K562 (cell line): ENCODE measurements at regions not wholly inside any gene's neighbourhood (a gene's known extent, or its start where the extent isn't known, plus 50 kb on each side); places are given as distances from the start of the nearest gene placed in this dataset.

Source experiments
- ATAC-seq: fragments of 200-7000 bp; cut with Tn5 transposase; 3 replicates; pipeline ENCODE4 v1.9.1; 2020; ENCODE audit warnings: moderate library complexity
- BruUV-seq: library from RNA; stranded (reverse); fragments of 400-500 nt; replicated peaks from 2 replicates; lab custom pipeline; 2021; lab: Mats Ljungman, UMichigan
- CTCF ChIA-PET: fragments of 300-600 bp; formaldehyde crosslinking; extraction: SDS; loops from one replicate; lab custom pipeline; 2021; ENCODE audit warnings: low intra/inter-chr PET ratio; lab: Yijun Ruan, JAX
- POLR2A ChIA-PET: fragments of 300-600, 350-650 bp; sonication (Branson Sonifier 250); formaldehyde crosslinking; extraction: SDS; loops from one replicate; lab custom pipeline; 2021; ENCODE audit warnings: antibody characterized with exemption, inconsistent platforms; lab: Yijun Ruan, JAX
- DNase-seq, 4 experiments: peaks; one replicate each; pipeline versions ENCODE4 v3.0.0 to v3.0.0-alpha.2; 2011 to 2018; ENCODE audit warnings: low spot score in 3 of 4, mixed read lengths in 3 of 4; ENCODE audit errors: extremely low read depth in 1 of 4
- FAIRE-seq: peaks from 2 replicates; lab custom pipeline; 2011; peaks lifted over from hg19 to GRCh38; lab: Jason Lieb, UNC
- H2AFZ ChIP-seq: 2 replicates; pipeline ENCODE4 v1.6.0; 2011; ENCODE audit warnings: low read depth, low read length, control low read depth, inconsistent platforms
- H3K27ac ChIP-seq: fragments of 200-600 bp; 3 replicates; pipeline ENCODE4 v1.8.0; 2011; ENCODE audit warnings: low read depth, mild to moderate bottlenecking, control low read depth, inconsistent platforms, low read length, moderate library complexity, mixed read lengths; ENCODE audit errors: extremely low read depth
- H3K27me3 ChIP-seq, 2 experiments: fragments of 300-600 bp in 1 of 2; 2 replicates in 1 of 2; 3 replicates in 1 of 2; pipeline versions ENCODE4 v1.6.0 to v1.8.0; 2011; ENCODE audit warnings: inconsistent platforms in 2 of 2, low read length in 2 of 2, mild to moderate bottlenecking in 1 of 2, mixed read lengths in 1 of 2, moderate library complexity in 1 of 2; ENCODE audit not compliant: control insufficient read depth in 2 of 2, insufficient read depth in 2 of 2
- H3K36me3 ChIP-seq: fragments of 300-600 bp; 3 replicates; pipeline ENCODE4 v1.8.0; 2011; ENCODE audit warnings: mild to moderate bottlenecking, low read length, inconsistent platforms; ENCODE audit not compliant: control insufficient read depth, insufficient read depth
- H3K4me1 ChIP-seq, 2 experiments: fragments of 200-600 bp in 1 of 2; replicated peaks in 1 of 2; 2 replicates in 1 of 2; 3 replicates in 1 of 2; pipeline versions ENCODE4 v1.5.1 to v1.8.0; 2011; ENCODE audit warnings: inconsistent platforms in 2 of 2, low read length in 2 of 2, mild to moderate bottlenecking in 1 of 2, mixed read lengths in 1 of 2, moderate library complexity in 1 of 2; ENCODE audit not compliant: control insufficient read depth in 2 of 2, insufficient read depth in 2 of 2
- H3K4me2 ChIP-seq: 2 replicates; pipeline ENCODE4 v1.6.1; 2011; ENCODE audit warnings: low read length, control low read depth, inconsistent platforms, mixed read lengths; ENCODE audit not compliant: insufficient read depth
- H3K4me3 ChIP-seq: fragments of 200-600 bp; sonication (generic), shearing (Covaris generic); 2 replicates; pipeline ENCODE4 v1.5.1; 2016; ENCODE audit warnings: control low read depth, inconsistent platforms
- H3K79me2 ChIP-seq: fragments of 200-600 bp; 3 replicates; pipeline ENCODE4 v1.8.0; 2011; ENCODE audit warnings: low read length, inconsistent platforms; ENCODE audit not compliant: control insufficient read depth, insufficient read depth
- H3K9ac ChIP-seq, 2 experiments: 2 replicates each; pipeline versions ENCODE4 v1.6.0 to v1.6.1; 2011; ENCODE audit warnings: low read depth in 2 of 2, low read length in 2 of 2, control low read depth in 1 of 2, inconsistent platforms in 1 of 2, mild to moderate bottlenecking in 1 of 2, mixed read lengths in 1 of 2; ENCODE audit not compliant: insufficient read depth in 1 of 2
- H3K9me1 ChIP-seq: one replicate; pipeline ENCODE4 v1.6.0; 2011; ENCODE audit warnings: inconsistent platforms, mild to moderate bottlenecking, low read length, moderate library complexity; ENCODE audit not compliant: control insufficient read depth, insufficient read depth
- H3K9me3 ChIP-seq: replicated peaks from 2 replicates; pipeline ENCODE4 v1.5.1; 2011; ENCODE audit warnings: low read depth, low read length, inconsistent platforms; ENCODE audit not compliant: control insufficient read depth, insufficient read depth
- H4K20me1 ChIP-seq: replicated peaks from 2 replicates; pipeline ENCODE4 v1.6.1; 2011; ENCODE audit warnings: low read length, inconsistent platforms, mixed read lengths; ENCODE audit not compliant: control insufficient read depth, insufficient read depth
- CBX1 ChIP-seq: sonication (generic); IDR thresholded peaks from 2 replicates; pipeline ENCODE4 v1.6.1; 2016; ENCODE audit warnings: antibody characterized with exemption, low read depth, mild to moderate bottlenecking
- CBX3 ChIP-seq, 2 experiments: IDR thresholded peaks; 1 replicate in 1 of 2; 2 replicates in 1 of 2; pipeline ENCODE4 v1.6.1; 2012; ENCODE audit warnings: inconsistent platforms in 2 of 2, low read length in 2 of 2, borderline replicate concordance in 1 of 2, control low read depth in 1 of 2
- FOSL1 ChIP-seq: fragments of 200-800 bp; sonication (Bioruptor generic); conservative IDR thresholded peaks from 2 replicates; pipeline ENCODE4 v1.6.1; 2016; ENCODE audit warnings: missing genetic modification characterization, missing compliant biosample characterization
- JUN ChIP-seq, 2 experiments: sonication (generic) in 1 of 2; formaldehyde crosslinking in 1 of 2; IDR thresholded peaks; 2 replicates each; pipeline versions ENCODE4 v1.6.1 to v1.8.0; 2012 to 2022; ENCODE audit warnings: borderline replicate concordance in 2 of 2, mild to moderate bottlenecking in 2 of 2, improper control_type of control experiment in 1 of 2, low read depth in 1 of 2, low read length in 1 of 2, missing genetic modification reagents in 1 of 2
- PHTF2 ChIP-seq: fragments of 250-450 bp; sonication (Bioruptor Pico); IDR thresholded peaks from 2 replicates; pipeline ENCODE4 v1.5.0; 2021; ENCODE audit warnings: mild to moderate bottlenecking
- SAP30 ChIP-seq: fragments of 200-600 bp; sonication (generic); IDR thresholded peaks from 2 replicates; pipeline ENCODE4 v1.6.1; 2012; ENCODE audit warnings: borderline replicate concordance, low read depth, mild to moderate bottlenecking, moderate library complexity, low read length, control low read depth, inconsistent platforms; ENCODE audit not compliant: insufficient read depth, poor library complexity, severe bottlenecking
- SMC3 ChIP-seq: conservative IDR thresholded peaks from 2 replicates; pipeline ENCODE4 v1.6.1; 2011; ENCODE audit warnings: low read depth, low read length, improper control_type of control experiment; ENCODE audit not compliant: insufficient read depth
- YBX1 ChIP-seq: fragments of 450-650 bp; IDR thresholded peaks from 2 replicates; pipeline ENCODE4 v1.7.1; 2016; ENCODE audit warnings: mild to moderate bottlenecking
- ZNF174 ChIP-seq: fragments of 250-450 bp; sonication (Bioruptor Pico); IDR thresholded peaks from 2 replicates; pipeline ENCODE4 v1.4.0; 2020; ENCODE audit warnings: mild to moderate bottlenecking
- ZNF197 ChIP-seq: fragments of 200-800 bp; sonication (Bioruptor generic); IDR thresholded peaks from 2 replicates; pipeline ENCODE4 v1.6.1; 2016; ENCODE audit warnings: low read depth, missing genetic modification characterization, missing compliant biosample characterization
- ZNF274 ChIP-seq: IDR thresholded peaks from 2 replicates; pipeline ENCODE4 v1.6.1; 2011; ENCODE audit warnings: low read depth, mild to moderate bottlenecking, low read length, moderate library complexity, borderline replicate concordance
- ZNF384 ChIP-seq: IDR thresholded peaks from 2 replicates; pipeline ENCODE4 v1.6.1; 2012; ENCODE audit warnings: low read depth, low read length, improper control_type of control experiment
- WGBS: fragments of 100-300 bp; shearing (Covaris generic); methylation state at CpG from one replicate; pipeline ENCODE4 v1.1.6; 2016; ENCODE audit warnings: low coverage, mixed read lengths; ENCODE audit not compliant: insufficient coverage; ENCODE audit errors: missing lambda C conversion rate; 5-methylcytosine and 5-hydroxymethylcytosine counted together
- in situ Hi-C: fragments of 300-500 bp; cut with MboI; formaldehyde crosslinking; loops from 4 replicates; pipeline ENCODE4 v1.15.0; 2018; ENCODE audit warnings: inconsistent platforms, mixed read lengths
- intact Hi-C: fragments of 100-400 bp; cut with micrococcal nuclease; formaldehyde crosslinking; loops from 2 replicates; pipeline ENCODE4 v1.14.2; 2022
- TF ChIP-seq, protein P1 (sequence below): fragments of 450-650 bp; IDR thresholded peaks from 2 replicates; pipeline ENCODE4 v1.6.1; 2014; ENCODE audit warnings: low read depth, mild to moderate bottlenecking, moderate library complexity, borderline replicate concordance
- TF ChIP-seq, protein P2 (sequence below), 2 experiments: fragments of 450-650 bp; formaldehyde crosslinking in 1 of 2; IDR thresholded peaks; 2 replicates each; pipeline versions ENCODE4 v1.4.0 to v1.6.1; 2014 to 2020; ENCODE audit warnings: mild to moderate bottlenecking in 2 of 2, borderline replicate concordance in 1 of 2, low read depth in 1 of 2

DNA sequence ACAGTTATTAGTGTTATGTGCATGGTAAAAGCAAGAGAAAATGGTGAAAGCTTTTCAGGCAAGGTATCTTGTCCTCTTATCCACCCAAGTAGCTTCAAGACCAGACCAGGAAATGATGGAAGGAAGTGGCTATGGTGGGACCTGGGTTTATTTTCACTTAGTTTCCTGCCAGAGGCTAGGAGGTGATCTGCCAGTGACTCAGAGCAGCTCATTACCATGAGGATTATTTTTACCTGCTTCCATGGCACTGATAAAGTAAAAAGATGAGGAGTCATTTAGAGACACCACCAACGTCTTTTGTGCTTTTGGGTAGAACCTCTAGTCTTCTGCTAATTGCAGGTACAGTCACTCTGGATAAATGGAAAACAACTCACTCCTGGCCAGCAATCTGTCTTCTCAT, 339.9 kb upstream of the KIRREL3 start:
- WGBS: 0% methylated on average over 1 of the region's 1 CpG
- no peak for DNase-seq
- no peaks in the 10 kb centered on the region for H3K27me3 ChIP-seq
- ChIA-PET POLR2A (no interaction called here), CTCF (no interaction called here)
- in situ Hi-C loops (no loop called here), intact Hi-C loops (no loop called here)
- H3K36me3 ChIP-seq: no peaks in the 10 kb centered on the region
- no peak overlapping the region for H3K4me2 ChIP-seq
- no peak overlapping the region for H2AFZ ChIP-seq
- BruUV-seq: no TSS peak
- no peaks in the 10 kb centered on the region for H4K20me1 ChIP-seq
- H3K4me1 ChIP-seq: no peaks in the 10 kb centered on the region
- FAIRE-seq: no peak
- H3K9me1 ChIP-seq: no peaks in the 10 kb centered on the region
- no peaks in the 10 kb centered on the region for H3K9me3 ChIP-seq
- H3K79me2 ChIP-seq: no peaks in the 10 kb centered on the region
- H3K4me3 ChIP-seq: no peak overlapping the region
- no peak overlapping the region for H3K9ac ChIP-seq
- H3K27ac ChIP-seq: no peak overlapping the region
- ATAC-seq: no peak
- TF ChIP-seq JUN (IDR thresholded peaks at IDR 0.05; ENCODE audit: borderline replicate concordance, low read depth, low read length): no peak
- TF ChIP-seq JUN (CRISPR knock-in tag; IDR thresholded peaks at IDR 0.05; ENCODE audit: borderline replicate concordance): no peak
- no peak for TF ChIP-seq SMC3
- no peak for TF ChIP-seq PHTF2 (CRISPR knock-in tag)
- TF ChIP-seq, protein P1, sequence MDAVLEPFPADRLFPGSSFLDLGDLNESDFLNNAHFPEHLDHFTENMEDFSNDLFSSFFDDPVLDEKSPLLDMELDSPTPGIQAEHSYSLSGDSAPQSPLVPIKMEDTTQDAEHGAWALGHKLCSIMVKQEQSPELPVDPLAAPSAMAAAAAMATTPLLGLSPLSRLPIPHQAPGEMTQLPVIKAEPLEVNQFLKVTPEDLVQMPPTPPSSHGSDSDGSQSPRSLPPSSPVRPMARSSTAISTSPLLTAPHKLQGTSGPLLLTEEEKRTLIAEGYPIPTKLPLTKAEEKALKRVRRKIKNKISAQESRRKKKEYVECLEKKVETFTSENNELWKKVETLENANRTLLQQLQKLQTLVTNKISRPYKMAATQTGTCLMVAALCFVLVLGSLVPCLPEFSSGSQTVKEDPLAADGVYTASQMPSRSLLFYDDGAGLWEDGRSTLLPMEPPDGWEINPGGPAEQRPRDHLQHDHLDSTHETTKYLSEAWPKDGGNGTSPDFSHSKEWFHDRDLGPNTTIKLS: no peak
- no peak for TF ChIP-seq CBX1
- no peak for TF ChIP-seq ZNF197 (CRISPR knock-in tag)
- TF ChIP-seq ZNF174 (CRISPR knock-in tag): no peak
- TF ChIP-seq SAP30: no peak
- no peak for TF ChIP-seq FOSL1
- no peak for TF ChIP-seq YBX1
- TF ChIP-seq CBX3 (IDR thresholded peaks at IDR 0.05; ENCODE audit: borderline replicate concordance in 1 of 2, low read length in 2 of 2): no peak
- TF ChIP-seq, protein P2, sequence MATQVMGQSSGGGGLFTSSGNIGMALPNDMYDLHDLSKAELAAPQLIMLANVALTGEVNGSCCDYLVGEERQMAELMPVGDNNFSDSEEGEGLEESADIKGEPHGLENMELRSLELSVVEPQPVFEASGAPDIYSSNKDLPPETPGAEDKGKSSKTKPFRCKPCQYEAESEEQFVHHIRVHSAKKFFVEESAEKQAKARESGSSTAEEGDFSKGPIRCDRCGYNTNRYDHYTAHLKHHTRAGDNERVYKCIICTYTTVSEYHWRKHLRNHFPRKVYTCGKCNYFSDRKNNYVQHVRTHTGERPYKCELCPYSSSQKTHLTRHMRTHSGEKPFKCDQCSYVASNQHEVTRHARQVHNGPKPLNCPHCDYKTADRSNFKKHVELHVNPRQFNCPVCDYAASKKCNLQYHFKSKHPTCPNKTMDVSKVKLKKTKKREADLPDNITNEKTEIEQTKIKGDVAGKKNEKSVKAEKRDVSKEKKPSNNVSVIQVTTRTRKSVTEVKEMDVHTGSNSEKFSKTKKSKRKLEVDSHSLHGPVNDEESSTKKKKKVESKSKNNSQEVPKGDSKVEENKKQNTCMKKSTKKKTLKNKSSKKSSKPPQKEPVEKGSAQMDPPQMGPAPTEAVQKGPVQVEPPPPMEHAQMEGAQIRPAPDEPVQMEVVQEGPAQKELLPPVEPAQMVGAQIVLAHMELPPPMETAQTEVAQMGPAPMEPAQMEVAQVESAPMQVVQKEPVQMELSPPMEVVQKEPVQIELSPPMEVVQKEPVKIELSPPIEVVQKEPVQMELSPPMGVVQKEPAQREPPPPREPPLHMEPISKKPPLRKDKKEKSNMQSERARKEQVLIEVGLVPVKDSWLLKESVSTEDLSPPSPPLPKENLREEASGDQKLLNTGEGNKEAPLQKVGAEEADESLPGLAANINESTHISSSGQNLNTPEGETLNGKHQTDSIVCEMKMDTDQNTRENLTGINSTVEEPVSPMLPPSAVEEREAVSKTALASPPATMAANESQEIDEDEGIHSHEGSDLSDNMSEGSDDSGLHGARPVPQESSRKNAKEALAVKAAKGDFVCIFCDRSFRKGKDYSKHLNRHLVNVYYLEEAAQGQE (IDR thresholded peaks at IDR 0.05; ENCODE audit: borderline replicate concordance): no peak
- TF ChIP-seq, protein P2 (CRISPR knock-in tag; IDR thresholded peaks at IDR 0.05; ENCODE audit: low read depth): no peak
- no peak for TF ChIP-seq ZNF274
- TF ChIP-seq ZNF384: no peak
